Parathyroid adenoma (tissue), 2 donors: ENCODE measurements at regions not wholly inside any gene's neighbourhood (a gene's known extent, or its start where the extent isn't known, plus 50 kb on each side); places are given as distances from the start of the nearest gene placed in this dataset.

ENCODE experiments used
- H2AFZ ChIP-seq: fragments of 300-600 bp; sonication (generic); one replicate; pipeline ENCODE4 v1.7.0; 2017; ENCODE audit warnings: antibody characterized with exemption, mild to moderate bottlenecking
- H3K27ac ChIP-seq: fragments of 300-600 bp; sonication (generic); one replicate; pipeline ENCODE4 v1.7.0; 2017
- H3K27me3 ChIP-seq: fragments of 300-600 bp; sonication (generic); one replicate; pipeline ENCODE4 v1.7.0; 2017; ENCODE audit warnings: low read length; ENCODE audit not compliant: control insufficient read depth, insufficient read depth
- H3K36me3 ChIP-seq: fragments of 300-600 bp; sonication (generic); one replicate; pipeline ENCODE4 v1.7.0; 2017; ENCODE audit warnings: low read length; ENCODE audit not compliant: control insufficient read depth, insufficient read depth
- H3K4me1 ChIP-seq: fragments of 300-600 bp; sonication (generic); one replicate; pipeline ENCODE4 v1.7.0; 2017; ENCODE audit warnings: control low read depth
- H3K4me2 ChIP-seq: fragments of 300-600 bp; sonication (generic); one replicate; pipeline ENCODE4 v1.7.0; 2017; ENCODE audit warnings: low read length
- H3K4me3 ChIP-seq: fragments of 300-600 bp; sonication (generic); one replicate; pipeline ENCODE4 v1.7.0; 2017; ENCODE audit warnings: low read depth, low read length
- H3K79me2 ChIP-seq: fragments of 300-600 bp; sonication (generic); one replicate; pipeline ENCODE4 v1.7.0; 2017; ENCODE audit warnings: control low read depth
- H3K9ac ChIP-seq: fragments of 300-600 bp; sonication (generic); one replicate; pipeline ENCODE4 v1.7.0; 2017; ENCODE audit warnings: mild to moderate bottlenecking
- H3K9me3 ChIP-seq: fragments of 300-600 bp; sonication (generic); one replicate; pipeline ENCODE4 v1.7.0; 2017; ENCODE audit warnings: low read length; ENCODE audit not compliant: control insufficient read depth
- TF ChIP-seq, protein P1 (sequence below): fragments of 300-600 bp; sonication (generic); IDR thresholded peaks from one replicate; pipeline ENCODE4 v1.7.0; 2017; ENCODE audit warnings: antibody characterized with exemption, mild to moderate bottlenecking
- donor health status: primary hyperparathyroidism.

DNA sequence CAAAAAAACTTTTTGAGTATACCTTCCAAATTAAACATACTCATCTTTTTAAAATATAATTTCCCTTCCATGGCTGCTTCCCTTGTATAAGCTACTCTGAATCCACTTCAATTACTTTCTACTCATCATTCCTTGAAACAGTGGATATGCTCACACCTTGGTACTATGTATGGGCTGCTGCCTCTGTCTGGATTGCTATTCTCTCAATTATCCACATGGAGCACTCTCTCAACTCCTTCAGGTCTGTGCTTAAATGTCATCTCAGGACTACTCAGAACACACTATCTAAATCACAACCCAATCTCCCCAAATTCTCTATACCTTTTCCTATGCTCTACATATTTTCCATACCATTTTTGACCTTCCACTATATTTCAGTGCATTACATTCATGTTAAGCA lies 898.9 kb upstream of the EPHA5 start:
- no peak overlapping the region for H2AFZ ChIP-seq
- no peaks in the 10 kb centered on the region for H3K4me1 ChIP-seq
- no peaks in the 10 kb centered on the region for H3K27me3 ChIP-seq
- no peak overlapping the region for H3K4me2 ChIP-seq
- no peak overlapping the region for H3K9ac ChIP-seq
- no peaks in the 10 kb centered on the region for H3K9me3 ChIP-seq
- H3K4me3 ChIP-seq: no peak overlapping the region
- TF ChIP-seq, protein P1, sequence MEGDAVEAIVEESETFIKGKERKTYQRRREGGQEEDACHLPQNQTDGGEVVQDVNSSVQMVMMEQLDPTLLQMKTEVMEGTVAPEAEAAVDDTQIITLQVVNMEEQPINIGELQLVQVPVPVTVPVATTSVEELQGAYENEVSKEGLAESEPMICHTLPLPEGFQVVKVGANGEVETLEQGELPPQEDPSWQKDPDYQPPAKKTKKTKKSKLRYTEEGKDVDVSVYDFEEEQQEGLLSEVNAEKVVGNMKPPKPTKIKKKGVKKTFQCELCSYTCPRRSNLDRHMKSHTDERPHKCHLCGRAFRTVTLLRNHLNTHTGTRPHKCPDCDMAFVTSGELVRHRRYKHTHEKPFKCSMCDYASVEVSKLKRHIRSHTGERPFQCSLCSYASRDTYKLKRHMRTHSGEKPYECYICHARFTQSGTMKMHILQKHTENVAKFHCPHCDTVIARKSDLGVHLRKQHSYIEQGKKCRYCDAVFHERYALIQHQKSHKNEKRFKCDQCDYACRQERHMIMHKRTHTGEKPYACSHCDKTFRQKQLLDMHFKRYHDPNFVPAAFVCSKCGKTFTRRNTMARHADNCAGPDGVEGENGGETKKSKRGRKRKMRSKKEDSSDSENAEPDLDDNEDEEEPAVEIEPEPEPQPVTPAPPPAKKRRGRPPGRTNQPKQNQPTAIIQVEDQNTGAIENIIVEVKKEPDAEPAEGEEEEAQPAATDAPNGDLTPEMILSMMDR: no peak
- no peaks in the 10 kb centered on the region for H3K79me2 ChIP-seq
- no peak overlapping the region for H3K27ac ChIP-seq
- H3K36me3 ChIP-seq: no peaks in the 10 kb centered on the region

DNA sequence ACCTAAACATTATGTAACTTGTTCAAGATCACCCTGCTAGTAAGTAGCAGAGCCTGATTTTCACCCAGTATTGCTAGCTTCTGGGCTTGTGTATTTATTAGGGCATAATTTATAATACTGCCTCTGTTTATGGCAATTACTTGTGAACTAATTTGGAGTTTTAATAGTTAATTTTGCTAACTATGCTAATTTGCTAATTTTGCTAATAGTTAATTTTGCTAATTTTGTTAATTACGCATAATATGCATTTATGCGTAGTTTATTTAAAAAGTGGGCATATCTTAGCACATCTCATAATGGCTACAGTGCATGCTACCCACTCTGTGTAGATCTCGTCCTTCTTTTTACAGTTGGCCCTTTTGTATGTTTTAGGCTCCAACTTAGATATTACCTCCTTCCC lies 898.1 kb upstream of the EPHA5 start:
- Histone ChIP-seq H3K27ac (no peak overlapping the region), H3K36me3 (no peaks in the 10 kb centered on the region), H3K4me3 (no peak overlapping the region), H2AFZ (no peak overlapping the region), H3K79me2 (no peaks in the 10 kb centered on the region), H3K27me3 (no peaks in the 10 kb centered on the region), H3K9me3 (no peaks in the 10 kb centered on the region), H3K9ac (no peak overlapping the region), H3K4me2 (no peak overlapping the region), H3K4me1 (no peaks in the 10 kb centered on the region)
- TF ChIP-seq, protein P1: no peak

DNA sequence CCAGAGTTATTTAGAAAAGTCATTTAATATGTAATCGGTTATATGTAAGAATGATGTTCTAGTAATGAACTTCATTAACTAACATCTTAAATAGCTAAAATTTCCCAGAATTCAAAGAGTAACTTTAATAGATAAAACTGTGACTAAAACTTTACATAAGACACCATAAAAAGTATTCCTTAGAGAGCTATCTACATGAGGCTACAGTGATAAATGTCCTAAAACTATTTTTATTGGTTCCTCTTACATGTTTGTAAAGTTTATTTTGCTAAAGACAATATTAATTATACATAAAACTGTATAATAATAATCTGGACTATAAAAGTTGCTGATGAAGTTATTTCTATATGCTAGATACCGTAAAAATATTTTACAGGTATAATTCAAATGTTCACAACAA lies 897.7 kb upstream of the EPHA5 start:
- Histone ChIP-seq H3K9me3 (no peaks in the 10 kb centered on the region), H3K36me3 (no peaks in the 10 kb centered on the region)

DNA sequence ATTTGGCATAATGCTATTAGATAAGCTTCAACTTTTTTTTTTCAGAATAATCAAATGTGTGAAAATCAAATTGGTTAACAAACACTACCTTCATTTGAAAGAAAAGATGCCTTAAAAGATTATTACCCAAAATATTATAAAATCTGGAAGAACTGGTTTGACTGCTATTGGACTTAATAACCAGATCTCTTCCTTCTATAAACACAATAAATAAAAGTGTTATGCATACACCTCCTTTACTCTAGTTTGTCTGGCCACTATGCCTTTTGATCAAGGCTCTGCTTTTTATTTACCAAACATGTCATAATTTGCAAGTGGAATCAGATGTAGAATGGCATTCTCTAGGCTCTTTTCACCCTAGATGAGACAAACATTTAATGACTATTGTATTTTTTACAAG lies 897.3 kb upstream of the EPHA5 start:
- no peak overlapping the region for H3K27ac ChIP-seq
- no peaks in the 10 kb centered on the region for H3K9me3 ChIP-seq
- H3K36me3 ChIP-seq: no peaks in the 10 kb centered on the region
- no peaks in the 10 kb centered on the region for H3K4me1 ChIP-seq
- H3K4me3 ChIP-seq: no peak overlapping the region
- no peak overlapping the region for H3K4me2 ChIP-seq
- H3K79me2 ChIP-seq: no peaks in the 10 kb centered on the region
- H2AFZ ChIP-seq: no peak overlapping the region
- no peaks in the 10 kb centered on the region for H3K27me3 ChIP-seq
- TF ChIP-seq, protein P1: no peak
- H3K9ac ChIP-seq: no peak overlapping the region

More for the DNA sequence above, 897.7 kb upstream of the EPHA5 start:
- Histone ChIP-seq H3K9ac (no peak overlapping the region), H3K4me3 (no peak overlapping the region), H2AFZ (no peak overlapping the region), H3K27me3 (no peaks in the 10 kb centered on the region), H3K4me1 (no peaks in the 10 kb centered on the region), H3K27ac (no peak overlapping the region), H3K4me2 (no peak overlapping the region), H3K79me2 (no peaks in the 10 kb centered on the region)
- TF ChIP-seq, protein P1: no peak

DNA sequence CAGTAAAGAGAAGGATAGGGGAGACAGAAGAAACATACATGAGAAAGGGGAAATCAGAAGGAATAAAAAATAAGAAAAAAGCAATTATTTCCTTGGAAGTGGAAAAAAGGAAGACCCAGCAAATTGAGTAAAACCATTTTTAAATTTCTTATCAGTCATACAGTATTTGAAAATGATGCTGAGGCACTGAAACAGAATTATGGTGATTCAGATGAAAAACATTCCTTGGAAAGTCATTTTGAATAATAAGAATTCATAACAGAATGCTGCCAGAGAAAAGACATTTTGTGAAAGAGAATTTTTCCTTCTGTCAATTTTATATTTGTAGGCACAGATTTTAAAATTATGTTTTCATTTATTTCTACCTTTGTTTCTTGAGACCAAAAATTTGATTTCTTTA lies 895.5 kb upstream of the EPHA5 start:
- Histone ChIP-seq H3K36me3 (no peaks in the 10 kb centered on the region), H3K27ac (no peak overlapping the region), H3K27me3 (no peaks in the 10 kb centered on the region), H3K9ac (no peak overlapping the region), H3K4me3 (no peak overlapping the region), H3K9me3 (no peaks in the 10 kb centered on the region), H2AFZ (no peak overlapping the region), H3K79me2 (no peaks in the 10 kb centered on the region), H3K4me1 (no peaks in the 10 kb centered on the region), H3K4me2 (no peak overlapping the region)
- TF ChIP-seq, protein P1: no peak
